Pancreas (tissue), 10 donors: ENCODE measurements at regions not wholly inside any gene's neighbourhood (a gene's known extent, or its start where the extent isn't known, plus 50 kb on each side); places are given as distances from the start of the nearest gene placed in this dataset.

Experiments
- ATAC-seq, 4 donors: fragments of 200-7000 bp; cut with Tn5 transposase; one replicate each; pipeline versions ENCODE4 v1.8.0 to v1.9.1; 2020; ENCODE audit warnings: mild to moderate bottlenecking in 4 of 4, moderate library complexity in 4 of 4
- DNase-seq, 6 donors: peaks; one replicate each; pipeline ENCODE4 v3.0.0-alpha.2; 2020
- FAIRE-seq: peaks from 2 replicates; lab custom pipeline; 2012; peaks lifted over from hg19 to GRCh38; lab: Jason Lieb, UNC
- H3K27ac ChIP-seq, 4 donors: fragments of 200-600 bp; sonication (generic); 1 replicate in 3 of 4; 2 replicates in 1 of 4; pipeline versions ENCODE4 v1.5.0 to v1.8.0; 2020
- H3K27me3 ChIP-seq, 4 donors: fragments of 200-600 bp; one replicate each; pipeline ENCODE4 v1.8.0; 2021
- H3K36me3 ChIP-seq, 3 donors: fragments of 200-600 bp; sonication (generic) in 1 of 3; one replicate each; pipeline versions ENCODE4 v1.5.0 to v1.8.0; 2020 to 2021
- H3K4me1 ChIP-seq, 3 donors: fragments of 200-600 bp; one replicate each; pipeline ENCODE4 v1.8.0; 2021
- H3K4me3 ChIP-seq, 4 donors: fragments of 200-600 bp; sonication (generic) in 2 of 4; one replicate each; pipeline versions ENCODE4 v1.5.0 to v1.8.0; 2020 to 2021
- H3K9me3 ChIP-seq, 4 donors: fragments of 200-600 bp; one replicate each; pipeline ENCODE4 v1.8.0; 2021
- WGBS, 2 donors: extraction: QIAGEN DNeasy Blood & Tissue Kit; methylation state at CpG; one replicate each; pipeline ENCODE4 v1.1.7; 2013; 5-methylcytosine and 5-hydroxymethylcytosine counted together
- intact Hi-C, 3 donors: fragments of 100-400 bp; cut with DNase I; formaldehyde crosslinking; loops; one replicate each; pipeline versions ENCODE4 v1.11.1 to v1.14.2; 2022
- TF ChIP-seq, protein P1 (sequence below), 4 donors: fragments of 200-600 bp; sonication (generic) in 3 of 4; IDR thresholded peaks; one replicate each; pipeline versions ENCODE4 v1.5.0 to v1.8.0; 2021; ENCODE audit warnings: antibody characterized with exemption in 4 of 4
- donor health status: healthy with polysubstance abuse.
- donor health status: DM: no; HTN: no; CAD: no; lungs with moderate emphysema.
- donor health status: DM: no; HTN: no; CAD: no.
- donor health status: control.
- donor health status: control.
- donor health status: Bipolar disorder and iron deficiency.
- donor health status: DM: yes; HTN: yes; CAD: no.
- donor health status: DM: no; HTN: no; CAD: no.
- donor health status: DM: no; HTN: no; CAD: no.
- donor health status: DM: yes; HTN: yes; CAD: no.

- no peak overlapping the region for H3K4me3 ChIP-seq
- intact Hi-C loops: no loop called here
- TF ChIP-seq, protein P1, sequence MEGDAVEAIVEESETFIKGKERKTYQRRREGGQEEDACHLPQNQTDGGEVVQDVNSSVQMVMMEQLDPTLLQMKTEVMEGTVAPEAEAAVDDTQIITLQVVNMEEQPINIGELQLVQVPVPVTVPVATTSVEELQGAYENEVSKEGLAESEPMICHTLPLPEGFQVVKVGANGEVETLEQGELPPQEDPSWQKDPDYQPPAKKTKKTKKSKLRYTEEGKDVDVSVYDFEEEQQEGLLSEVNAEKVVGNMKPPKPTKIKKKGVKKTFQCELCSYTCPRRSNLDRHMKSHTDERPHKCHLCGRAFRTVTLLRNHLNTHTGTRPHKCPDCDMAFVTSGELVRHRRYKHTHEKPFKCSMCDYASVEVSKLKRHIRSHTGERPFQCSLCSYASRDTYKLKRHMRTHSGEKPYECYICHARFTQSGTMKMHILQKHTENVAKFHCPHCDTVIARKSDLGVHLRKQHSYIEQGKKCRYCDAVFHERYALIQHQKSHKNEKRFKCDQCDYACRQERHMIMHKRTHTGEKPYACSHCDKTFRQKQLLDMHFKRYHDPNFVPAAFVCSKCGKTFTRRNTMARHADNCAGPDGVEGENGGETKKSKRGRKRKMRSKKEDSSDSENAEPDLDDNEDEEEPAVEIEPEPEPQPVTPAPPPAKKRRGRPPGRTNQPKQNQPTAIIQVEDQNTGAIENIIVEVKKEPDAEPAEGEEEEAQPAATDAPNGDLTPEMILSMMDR (IDR thresholded peaks at IDR 0.05): no peak
- no peak overlapping the region for H3K27ac ChIP-seq
- no peak for FAIRE-seq
- 33 to 42% methylated on average over 3 of the region's 3 CpGs for WGBS, 2 donors
- no peaks in the 10 kb centered on the region for H3K27me3 ChIP-seq
- no peaks in the 10 kb centered on the region for H3K36me3 ChIP-seq
- ATAC-seq: no peak
- no peaks in the 10 kb centered on the region for H3K9me3 ChIP-seq
- no peaks in the 10 kb centered on the region for H3K4me1 ChIP-seq
- DNase-seq: no peak
Measured at GRCh38 chrX:15072259-15072658, 197.6 kb downstream of the ASB9 start.

DNA sequence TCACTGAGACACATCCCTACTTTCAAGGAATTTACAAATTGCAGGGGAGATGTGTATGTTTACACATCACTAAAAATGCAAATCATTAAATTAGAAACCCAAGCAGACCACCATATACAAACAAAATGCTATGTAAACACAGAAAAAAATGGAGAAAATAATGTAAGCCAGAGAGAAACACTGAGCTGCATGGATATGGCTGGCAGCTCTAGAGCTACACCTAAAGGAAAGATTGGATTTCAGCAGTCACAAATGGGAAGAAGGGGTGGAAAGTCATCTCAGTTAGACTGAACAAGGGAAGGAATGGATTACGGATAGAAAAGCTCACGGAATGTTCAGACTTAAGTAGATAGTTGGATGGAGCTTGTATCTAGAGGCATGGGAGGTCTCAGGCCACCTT, 186.3 kb downstream of the MOSPD2 start:
- no peak for FAIRE-seq
- DNase-seq: no peak
- intact Hi-C loops: no loop called here
- H3K4me1 ChIP-seq: no peaks in the 10 kb centered on the region
- no peak overlapping the region for H3K4me3 ChIP-seq
- 51 to 67% methylated on average over 2 of the region's 2 CpGs for WGBS, 2 donors
- TF ChIP-seq, protein P1 (IDR thresholded peaks at IDR 0.05): no peak
- no peak overlapping the region for H3K27ac ChIP-seq
- no peaks in the 10 kb centered on the region for H3K36me3 ChIP-seq
- no peak for ATAC-seq
- H3K27me3 ChIP-seq: peaks cover 0 to 6% (median 0%) of the 10 kb centered on the region in 4 donors
- H3K9me3 ChIP-seq: no peaks in the 10 kb centered on the region

- WGBS, 2 donors: 52 to 67% methylated on average over 2 of the region's 2 CpGs
- TF ChIP-seq, protein P1 (IDR thresholded peaks at IDR 0.05): no peak
- Histone ChIP-seq H3K9me3 (no peaks in the 10 kb centered on the region), H3K27me3 (peaks cover 0 to 6% (median 0%) of the 10 kb centered on the region in 4 donors), H3K27ac (no peak overlapping the region), H3K4me1 (no peaks in the 10 kb centered on the region), H3K36me3 (no peaks in the 10 kb centered on the region), H3K4me3 (no peak overlapping the region)
- intact Hi-C loops: no loop called here
- DNase-seq (no peak), ATAC-seq (no peak), FAIRE-seq (no peak)
Measured at GRCh38 chrX:15056044-15056443, 182.8 kb downstream of the MOSPD2 start.

GRCh38 chrX:15055146-15055930, 182.1 kb downstream of the MOSPD2 start:
- no peak for DNase-seq
- no peaks in the 10 kb centered on the region for H3K9me3 ChIP-seq
- WGBS, 2 donors: 74 to 84% methylated on average over 3 of the region's 3 CpGs
- no peak overlapping the region for H3K27ac ChIP-seq
- H3K4me3 ChIP-seq: no peak overlapping the region
- H3K27me3 ChIP-seq: peaks cover 0 to 4% (median 0%) of the 10 kb centered on the region in 4 donors
- H3K36me3 ChIP-seq: no peaks in the 10 kb centered on the region
- FAIRE-seq: no peak
- TF ChIP-seq, protein P1 (IDR thresholded peaks at IDR 0.05): no peak
- no peaks in the 10 kb centered on the region for H3K4me1 ChIP-seq
- intact Hi-C loops: no loop called here
- no peak for ATAC-seq

GRCh38 chrX:15050395-15050794, 177.2 kb downstream of the MOSPD2 start:
- Histone ChIP-seq H3K9me3 (no peaks in the 10 kb centered on the region), H3K27ac (no peak overlapping the region), H3K27me3 (no peaks in the 10 kb centered on the region), H3K4me3 (no peak overlapping the region), H3K4me1 (no peaks in the 10 kb centered on the region), H3K36me3 (no peaks in the 10 kb centered on the region)
- no peak for ATAC-seq
- TF ChIP-seq, protein P1 (IDR thresholded peaks at IDR 0.05): no peak
- no peak for FAIRE-seq
- intact Hi-C loops: no loop called here
- DNase-seq: no peak
- WGBS, 2 donors: 77 to 80% methylated on average over 5 of the region's 5 CpGs
